ENCODE measurements at regions not wholly inside any gene's neighbourhood (a gene's known extent, or its start where the extent isn't known, plus 50 kb on each side); places are given as distances from the start of the nearest gene placed in this dataset.

- no peaks in the 10 kb centered on the region for H3K79me2 ChIP-seq (ENCODE audit: insufficient read depth)
- no peaks in the 10 kb centered on the region for H3K9me3 ChIP-seq (ENCODE audit: low read depth)
- no peak overlapping the region for H3K27ac ChIP-seq
- no peaks in the 10 kb centered on the region for H3K9me2 ChIP-seq (ENCODE audit: insufficient read depth)
- no peaks in the 10 kb centered on the region for H4K20me1 ChIP-seq (ENCODE audit: insufficient read depth)
- H3K4me3 ChIP-seq = no peak overlapping the region
- H3F3A ChIP-seq (ENCODE audit: insufficient read depth) = no peaks in the 10 kb centered on the region
- in situ Hi-C loops (cut with MboI) = no loop called here
- no peak overlapping the region for H3K9ac ChIP-seq
- H2AFZ ChIP-seq = no peak overlapping the region
- H3K4me2 ChIP-seq (ENCODE audit: unreplicated experiment) = no peak overlapping the region
- H3K36me3 ChIP-seq (ENCODE audit: low read depth) = no peaks in the 10 kb centered on the region
- H3K4me1 ChIP-seq (ENCODE audit: insufficient read depth) = no peaks in the 10 kb centered on the region
- H3K27me3 ChIP-seq (replicated peaks; ENCODE audit: insufficient read depth) = no peaks in the 10 kb centered on the region
- TF ChIP-seq EZH2 (IDR thresholded peaks at IDR 0.05; ENCODE audit: insufficient read depth, poor library complexity, severe bottlenecking) (no peak), EZH2phosphoT487 (IDR thresholded peaks at IDR 0.05; ENCODE audit: insufficient read depth, low read depth) (no peak)
- no peak for DNase-seq
These were observed 314.9 kb upstream of the ATP11B start for GRCh38 chr3:182478369-182478768.

DNA sequence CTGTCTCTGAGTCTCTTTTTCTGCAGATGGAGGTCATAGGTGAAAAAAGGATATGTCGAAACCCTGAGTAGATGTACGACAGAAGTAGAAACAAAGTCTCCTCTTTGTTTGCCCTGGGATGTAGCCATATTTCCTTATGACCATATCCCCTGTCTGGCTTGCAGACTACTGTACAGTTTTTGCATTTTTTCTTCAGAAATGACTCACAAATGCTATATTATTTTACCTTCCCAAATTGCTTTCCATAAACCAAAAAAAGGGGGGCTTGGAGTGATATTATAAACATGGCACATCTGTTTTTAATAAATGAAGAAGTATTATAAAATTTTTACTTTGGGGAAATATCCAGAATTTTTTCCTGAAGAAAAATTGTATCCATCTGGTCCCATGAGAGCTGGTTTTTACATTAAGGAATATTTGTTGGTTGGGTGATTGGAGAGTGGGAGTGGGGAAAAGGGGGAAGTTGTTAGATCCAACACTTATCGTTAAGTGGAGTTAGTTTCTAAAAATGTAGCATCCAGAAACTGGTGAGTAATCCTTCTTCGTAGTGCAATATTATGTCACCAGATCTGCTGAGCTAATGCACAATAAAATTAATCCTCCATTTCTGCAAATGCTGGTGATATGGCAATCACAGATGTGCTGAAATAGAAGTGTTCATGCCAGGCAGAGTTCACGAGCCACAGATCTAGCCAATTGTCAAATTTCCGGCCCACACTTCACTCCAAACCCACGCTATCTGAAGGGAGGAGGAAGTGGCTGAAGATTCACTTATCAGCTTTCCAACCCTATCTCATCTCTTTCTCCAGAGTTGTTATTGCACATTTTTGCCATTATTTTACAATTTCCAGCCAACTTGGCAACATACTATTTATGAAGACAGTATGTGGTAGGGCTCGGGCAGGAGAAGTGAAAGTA is 313.6 kb upstream of the ATP11B start:
- Histone ChIP-seq H3K27ac (no peak overlapping the region), H4K20me1 (ENCODE audit: insufficient read depth) (no peaks in the 10 kb centered on the region), H3K9ac (no peak overlapping the region), H3K4me1 (ENCODE audit: insufficient read depth) (no peaks in the 10 kb centered on the region), H3K9me2 (ENCODE audit: insufficient read depth) (no peaks in the 10 kb centered on the region), H3K27me3 (replicated peaks; ENCODE audit: insufficient read depth) (no peaks in the 10 kb centered on the region), H2AFZ (no peak overlapping the region), H3K9me3 (ENCODE audit: low read depth) (no peaks in the 10 kb centered on the region), H3K4me2 (ENCODE audit: unreplicated experiment) (no peak overlapping the region), H3K4me3 (no peak overlapping the region), H3K36me3 (ENCODE audit: low read depth) (no peaks in the 10 kb centered on the region), H3K79me2 (ENCODE audit: insufficient read depth) (no peaks in the 10 kb centered on the region), H3F3A (ENCODE audit: insufficient read depth) (no peaks in the 10 kb centered on the region)
- 9 to 14% methylated on average over 8 of the region's 8 CpGs for WGBS, 2 experiments (ENCODE audit: low coverage in 1 of 2, low lambda C conversion rate in 2 of 2, missing lambda C conversion rate in 2 of 2)
- in situ Hi-C loops (cut with MboI) = no loop called here
- no peak for DNase-seq
- TF ChIP-seq EZH2 (IDR thresholded peaks at IDR 0.05; ENCODE audit: insufficient read depth, poor library complexity, severe bottlenecking) = no peak
- TF ChIP-seq EZH2phosphoT487 (IDR thresholded peaks at IDR 0.05; ENCODE audit: insufficient read depth, low read depth) = no peak

DNA sequence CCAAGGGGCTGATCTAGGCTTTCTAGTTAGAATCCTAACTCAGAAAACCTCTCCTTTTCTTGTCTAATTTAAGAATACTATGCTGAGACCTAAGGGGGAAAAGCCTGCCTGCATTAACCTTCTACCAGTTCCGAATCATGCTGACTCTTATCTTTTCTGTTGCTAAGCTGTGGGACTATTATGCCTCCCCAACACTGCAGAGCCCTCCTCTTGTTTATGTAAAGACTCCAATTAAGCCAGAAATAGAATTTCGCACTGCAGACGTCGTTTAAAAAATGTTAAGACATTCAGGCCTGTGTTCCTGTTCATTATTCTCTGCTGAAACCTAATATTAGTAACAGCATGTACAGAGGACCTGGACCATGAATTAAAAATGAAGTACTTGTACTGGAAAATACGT is 310.6 kb upstream of the ATP11B start:
- 19 to 23% methylated on average over 5 of the region's 5 CpGs for WGBS, 2 experiments (ENCODE audit: low coverage in 1 of 2, low lambda C conversion rate in 2 of 2, missing lambda C conversion rate in 2 of 2)
- Histone ChIP-seq H3K4me1 (ENCODE audit: insufficient read depth) (no peaks in the 10 kb centered on the region), H3K36me3 (ENCODE audit: low read depth) (no peaks in the 10 kb centered on the region), H3K27ac (no peak overlapping the region), H3K27me3 (replicated peaks; ENCODE audit: insufficient read depth) (no peaks in the 10 kb centered on the region), H3K9me3 (ENCODE audit: low read depth) (no peaks in the 10 kb centered on the region), H3K79me2 (ENCODE audit: insufficient read depth) (no peaks in the 10 kb centered on the region), H3K4me2 (ENCODE audit: unreplicated experiment) (no peak overlapping the region), H4K20me1 (ENCODE audit: insufficient read depth) (no peaks in the 10 kb centered on the region), H3K9ac (no peak overlapping the region), H3F3A (ENCODE audit: insufficient read depth) (no peaks in the 10 kb centered on the region), H3K4me3 (no peak overlapping the region), H2AFZ (no peak overlapping the region), H3K9me2 (ENCODE audit: insufficient read depth) (no peaks in the 10 kb centered on the region)
- no peak for DNase-seq
- TF ChIP-seq EZH2phosphoT487 (IDR thresholded peaks at IDR 0.05; ENCODE audit: insufficient read depth, low read depth) (no peak), EZH2 (IDR thresholded peaks at IDR 0.05; ENCODE audit: insufficient read depth, poor library complexity, severe bottlenecking) (no peak)
- in situ Hi-C loops (cut with MboI) = no loop called here

GRCh38 chr3:182484682-182485081 is 308.6 kb upstream of the ATP11B start:
- H3K9me2 ChIP-seq (ENCODE audit: insufficient read depth) = no peaks in the 10 kb centered on the region
- H3F3A ChIP-seq (ENCODE audit: insufficient read depth) = no peaks in the 10 kb centered on the region
- no peaks in the 10 kb centered on the region for H4K20me1 ChIP-seq (ENCODE audit: insufficient read depth)
- WGBS, 2 experiments (ENCODE audit: low coverage in 1 of 2, low lambda C conversion rate in 2 of 2, missing lambda C conversion rate in 2 of 2) = 13 to 14% methylated on average over 4 of the region's 4 CpGs
- H3K4me3 ChIP-seq = no peak overlapping the region
- no peak for DNase-seq
- no peak overlapping the region for H3K9ac ChIP-seq
- in situ Hi-C loops (cut with MboI) = no loop called here
- no peak overlapping the region for H3K27ac ChIP-seq
- H2AFZ ChIP-seq = no peak overlapping the region
- H3K4me2 ChIP-seq (ENCODE audit: unreplicated experiment) = no peak overlapping the region
- H3K9me3 ChIP-seq (ENCODE audit: low read depth) = no peaks in the 10 kb centered on the region
- no peaks in the 10 kb centered on the region for H3K79me2 ChIP-seq (ENCODE audit: insufficient read depth)
- no peaks in the 10 kb centered on the region for H3K27me3 ChIP-seq (replicated peaks; ENCODE audit: insufficient read depth)
- no peaks in the 10 kb centered on the region for H3K36me3 ChIP-seq (ENCODE audit: low read depth)
- no peak for TF ChIP-seq EZH2 (IDR thresholded peaks at IDR 0.05; ENCODE audit: insufficient read depth, poor library complexity, severe bottlenecking)
- TF ChIP-seq EZH2phosphoT487 (IDR thresholded peaks at IDR 0.05; ENCODE audit: insufficient read depth, low read depth) = no peak
- H3K4me1 ChIP-seq (ENCODE audit: insufficient read depth) = no peaks in the 10 kb centered on the region

Data from GM23248 (cell line).